ENCODE measurements at regions not wholly inside any gene's neighbourhood (a gene's known extent, or its start where the extent isn't known, plus 50 kb on each side); places are given as distances from the start of the nearest gene placed in this dataset.
"Not testable (repeated sequence)": the region's sequence is repeated elsewhere in the genome, so short reads cannot be mapped to it uniquely, and the experiment has no call there.

GRCh38 chr7:81831883-81832282 is 62.0 kb upstream of the HGF start:
- no peak for DNase-seq

- not testable (repeated sequence) for DNase-seq
These were observed 59.7 kb upstream of the HGF start for GRCh38 chr7:81829511-81829910.

- no peak for DNase-seq
These were observed 53.0 kb upstream of the HGF start for GRCh38 chr7:81822811-81823210.

- no peak for DNase-seq
These were observed 50.0 kb upstream of the HGF start for GRCh38 chr7:81819861-81820260.
